Hepatocyte (in vitro differentiated cells): ENCODE measurements at regions not wholly inside any gene's neighbourhood (a gene's known extent, or its start where the extent isn't known, plus 50 kb on each side); places are given as distances from the start of the nearest gene placed in this dataset.

Experiments
- EZH2phosphoT487 ChIP-seq: fragments of 200-600 bp; sonication (generic); IDR thresholded peaks from one replicate; pipeline ENCODE4 v1.6.1; 2018; ENCODE audit warnings: antibody characterized with exemption, mild to moderate bottlenecking, low read depth, moderate library complexity; ENCODE audit not compliant: unreplicated experiment, severe bottlenecking
- TF ChIP-seq, protein P1 (sequence below): fragments of 200-600 bp; sonication (generic); IDR thresholded peaks from 2 replicates; pipeline ENCODE4 v1.5.1; 2016; ENCODE audit warnings: antibody characterized with exemption, mild to moderate bottlenecking; ENCODE audit not compliant: poor library complexity

DNA sequence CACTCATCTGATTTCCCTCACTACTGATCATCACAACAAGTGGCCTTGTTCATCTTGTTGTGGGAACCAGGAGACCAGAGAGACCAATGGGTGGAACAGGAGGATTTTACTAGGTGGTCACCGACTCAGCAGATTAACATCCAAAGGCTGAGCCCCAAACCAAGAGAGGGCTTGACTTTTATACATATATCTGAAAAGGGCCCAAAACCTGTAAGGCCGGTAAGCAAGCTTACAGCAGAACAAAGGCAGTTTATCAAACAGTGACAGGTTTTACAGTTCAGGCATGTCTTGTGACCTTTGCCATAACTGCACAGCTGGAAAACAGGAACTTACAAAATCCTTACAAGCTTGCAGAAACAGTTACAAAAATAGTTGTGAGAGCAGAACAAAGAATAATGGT is 195.9 kb downstream of the OR13H1 start:
- TF ChIP-seq, protein P1, sequence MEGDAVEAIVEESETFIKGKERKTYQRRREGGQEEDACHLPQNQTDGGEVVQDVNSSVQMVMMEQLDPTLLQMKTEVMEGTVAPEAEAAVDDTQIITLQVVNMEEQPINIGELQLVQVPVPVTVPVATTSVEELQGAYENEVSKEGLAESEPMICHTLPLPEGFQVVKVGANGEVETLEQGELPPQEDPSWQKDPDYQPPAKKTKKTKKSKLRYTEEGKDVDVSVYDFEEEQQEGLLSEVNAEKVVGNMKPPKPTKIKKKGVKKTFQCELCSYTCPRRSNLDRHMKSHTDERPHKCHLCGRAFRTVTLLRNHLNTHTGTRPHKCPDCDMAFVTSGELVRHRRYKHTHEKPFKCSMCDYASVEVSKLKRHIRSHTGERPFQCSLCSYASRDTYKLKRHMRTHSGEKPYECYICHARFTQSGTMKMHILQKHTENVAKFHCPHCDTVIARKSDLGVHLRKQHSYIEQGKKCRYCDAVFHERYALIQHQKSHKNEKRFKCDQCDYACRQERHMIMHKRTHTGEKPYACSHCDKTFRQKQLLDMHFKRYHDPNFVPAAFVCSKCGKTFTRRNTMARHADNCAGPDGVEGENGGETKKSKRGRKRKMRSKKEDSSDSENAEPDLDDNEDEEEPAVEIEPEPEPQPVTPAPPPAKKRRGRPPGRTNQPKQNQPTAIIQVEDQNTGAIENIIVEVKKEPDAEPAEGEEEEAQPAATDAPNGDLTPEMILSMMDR: no peak
- TF ChIP-seq EZH2phosphoT487: no peak
